Endothelial cell (in vitro differentiated cells): ENCODE measurements at regions not wholly inside any gene's neighbourhood (a gene's known extent, or its start where the extent isn't known, plus 50 kb on each side); places are given as distances from the start of the nearest gene placed in this dataset.
"Not testable (repeated sequence)": the region's sequence is repeated elsewhere in the genome, so short reads cannot be mapped to it uniquely, and the experiment has no call there.

ENCODE experiments used
- DNase-seq: peaks from one replicate; pipeline ENCODE4 v3.0.0; 2021; ENCODE audit warnings: low spot score
- H3K27ac Mint-ChIP-seq: one replicate; pipeline ENCODE4 v1.8.0; 2021; ENCODE audit warnings: mixed read lengths, inconsistent platforms; ENCODE audit not compliant: unreplicated experiment
- H3K27me3 Mint-ChIP-seq: one replicate; pipeline ENCODE4 v1.8.0; 2021; ENCODE audit warnings: mild to moderate bottlenecking, moderate library complexity, mixed read lengths, inconsistent platforms; ENCODE audit not compliant: unreplicated experiment
- H3K36me3 Mint-ChIP-seq: one replicate; pipeline ENCODE4 v1.8.0; 2021; ENCODE audit warnings: mild to moderate bottlenecking, low read depth, mixed read lengths, inconsistent platforms; ENCODE audit not compliant: unreplicated experiment
- H3K4me1 Mint-ChIP-seq: one replicate; pipeline ENCODE4 v1.8.0; 2021; ENCODE audit warnings: mild to moderate bottlenecking, mixed read lengths, inconsistent platforms; ENCODE audit not compliant: unreplicated experiment
- H3K4me3 Mint-ChIP-seq: one replicate; pipeline ENCODE4 v1.8.0; 2021; ENCODE audit warnings: mild to moderate bottlenecking, mixed read lengths, inconsistent platforms; ENCODE audit not compliant: unreplicated experiment
- H3K9me3 Mint-ChIP-seq: one replicate; pipeline ENCODE4 v1.8.0; 2021; ENCODE audit warnings: mixed read lengths, inconsistent platforms; ENCODE audit not compliant: unreplicated experiment
- CTCF ChIP-seq: fragments of 200-600 bp; sonication (generic); IDR thresholded peaks from one replicate; pipeline ENCODE4 v1.5.0; 2021; ENCODE audit warnings: antibody characterized with exemption; ENCODE audit not compliant: unreplicated experiment

GRCh38 chr14:41457393-41457792, 149.3 kb upstream of the LRFN5 start:
- no peak for DNase-seq
- TF ChIP-seq CTCF = no peak
- no peaks in the 10 kb centered on the region for H3K27me3 Mint-ChIP-seq
- no peak overlapping the region for H3K4me3 Mint-ChIP-seq
- no peak overlapping the region for H3K27ac Mint-ChIP-seq
- no peaks in the 10 kb centered on the region for H3K4me1 Mint-ChIP-seq
- no peaks in the 10 kb centered on the region for H3K36me3 Mint-ChIP-seq
- no peaks in the 10 kb centered on the region for H3K9me3 Mint-ChIP-seq

GRCh38 chr14:41449066-41449465, 157.6 kb upstream of the LRFN5 start:
- H3K27ac Mint-ChIP-seq = peak overlapping the region; percentile 73
- DNase-seq = no peak
- no peaks in the 10 kb centered on the region for H3K9me3 Mint-ChIP-seq
- no peaks in the 10 kb centered on the region for H3K27me3 Mint-ChIP-seq
- no peaks in the 10 kb centered on the region for H3K36me3 Mint-ChIP-seq
- peaks cover 7% of the 10 kb centered on the region for H3K4me1 Mint-ChIP-seq
- H3K4me3 Mint-ChIP-seq = no peak overlapping the region
- no peak for TF ChIP-seq CTCF

- Mint-ChIP-seq H3K4me1 (peaks cover 7% of the 10 kb centered on the region), H3K4me3 (no peak overlapping the region), H3K27me3 (no peaks in the 10 kb centered on the region), H3K36me3 (no peaks in the 10 kb centered on the region), H3K9me3 (no peaks in the 10 kb centered on the region), H3K27ac (no peak overlapping the region)
- TF ChIP-seq CTCF = no peak
- no peak for DNase-seq
These were observed 160.7 kb upstream of the LRFN5 start for GRCh38 chr14:41446008-41446407.

GRCh38 chr14:41423503-41423902, 183.2 kb upstream of the LRFN5 start:
- Mint-ChIP-seq H3K4me3 (no peak overlapping the region), H3K27me3 (peaks cover 2% of the 10 kb centered on the region), H3K27ac (no peak overlapping the region), H3K36me3 (no peaks in the 10 kb centered on the region), H3K4me1 (no peaks in the 10 kb centered on the region), H3K9me3 (no peaks in the 10 kb centered on the region)
- DNase-seq = no peak
- no peak for TF ChIP-seq CTCF

- H3K9me3 Mint-ChIP-seq, DNase-seq, H3K4me1 Mint-ChIP-seq, H3K27ac Mint-ChIP-seq, H3K4me3 Mint-ChIP-seq, H3K36me3 Mint-ChIP-seq, H3K27me3 Mint-ChIP-seq: not testable (repeated sequence)
These were observed 185.4 kb upstream of the LRFN5 start for GRCh38 chr14:41421308-41421707.

- Mint-ChIP-seq H3K36me3 (no peaks in the 10 kb centered on the region), H3K27me3 (peaks cover 2% of the 10 kb centered on the region), H3K4me3 (no peak overlapping the region), H3K27ac (no peak overlapping the region), H3K4me1 (no peaks in the 10 kb centered on the region), H3K9me3 (no peaks in the 10 kb centered on the region)
- DNase-seq = no peak
- TF ChIP-seq CTCF = no peak
These were observed 187.0 kb upstream of the LRFN5 start for GRCh38 chr14:41419709-41420108.
